Fibroblast of lung (primary cell): ENCODE measurements at regions not wholly inside any gene's neighbourhood (a gene's known extent, or its start where the extent isn't known, plus 50 kb on each side); places are given as distances from the start of the nearest gene placed in this dataset.

Experiments
- DNase-seq, 2 donors: peaks; one replicate each; pipeline versions ENCODE4 v3.0.0 to v3.0.0-alpha.2; 2010; ENCODE audit warnings: low read depth in 2 of 2
- H2AFZ ChIP-seq: 2 replicates; pipeline ENCODE4 v1.5.1; 2012; ENCODE audit warnings: low read length, control low read depth, inconsistent platforms
- H3K27ac ChIP-seq: 2 replicates; pipeline ENCODE4 v1.5.1; 2011; ENCODE audit warnings: low read length, control low read depth; ENCODE audit not compliant: insufficient read depth
- H3K27me3 ChIP-seq: 2 replicates; pipeline ENCODE4 v1.5.1; 2011; ENCODE audit warnings: mild to moderate bottlenecking, low read length; ENCODE audit not compliant: control insufficient read depth, insufficient read depth
- H3K36me3 ChIP-seq: 2 replicates; pipeline ENCODE4 v1.5.1; 2011; ENCODE audit warnings: low read length; ENCODE audit not compliant: control insufficient read depth, insufficient read depth
- H3K4me1 ChIP-seq: 2 replicates; pipeline ENCODE4 v1.5.1; 2011; ENCODE audit warnings: low read length; ENCODE audit not compliant: control insufficient read depth, insufficient read depth; ENCODE audit errors: extremely low read depth
- H3K4me2 ChIP-seq: 2 replicates; pipeline ENCODE4 v1.5.1; 2011; ENCODE audit warnings: low read length, control low read depth; ENCODE audit not compliant: insufficient read depth; ENCODE audit errors: extremely low read depth
- H3K4me3 ChIP-seq, 4 experiments: fragments of 200-600 bp in 1 of 4; sonication (generic) in 1 of 4; replicated peaks in 1 of 4; 2 replicates each; pipeline ENCODE4 v1.5.1; 2011 to 2016; ENCODE audit warnings: low read length in 4 of 4, low read depth in 3 of 4, mild to moderate bottlenecking in 3 of 4, control low read depth in 2 of 4, inconsistent platforms in 1 of 4, mixed read lengths in 1 of 4; ENCODE audit not compliant: insufficient read depth in 1 of 4; ENCODE audit errors: control extremely low read depth in 1 of 4
- H3K79me2 ChIP-seq: 2 replicates; pipeline ENCODE4 v1.5.1; 2012; ENCODE audit warnings: mild to moderate bottlenecking, low read length, inconsistent platforms; ENCODE audit not compliant: control insufficient read depth, insufficient read depth
- H3K9ac ChIP-seq: 2 replicates; pipeline ENCODE4 v1.5.1; 2011; ENCODE audit warnings: mild to moderate bottlenecking, low read length, control low read depth; ENCODE audit not compliant: insufficient read depth
- H3K9me3 ChIP-seq: 2 replicates; pipeline ENCODE4 v1.5.1; 2012; ENCODE audit warnings: low read depth, low read length; ENCODE audit not compliant: control insufficient read depth, insufficient read depth
- H4K20me1 ChIP-seq: 2 replicates; pipeline ENCODE4 v1.5.1; 2011; ENCODE audit warnings: low read length; ENCODE audit not compliant: control insufficient read depth, insufficient read depth; ENCODE audit errors: extremely low read depth
- EZH2 ChIP-seq: IDR thresholded peaks from 2 replicates; pipeline ENCODE4 v1.5.1; 2012; ENCODE audit warnings: low read length, control low read depth, mild to moderate bottlenecking; ENCODE audit errors: missing control alignments
- TF ChIP-seq, protein P1 (sequence below), 2 donors: IDR thresholded peaks in 1 of 2; conservative IDR thresholded peaks in 1 of 2; 1 replicate in 1 of 2; 2 replicates in 1 of 2; pipeline ENCODE4 v1.5.1; 2011 to 2012; ENCODE audit warnings: low read length in 2 of 2, control low read depth in 1 of 2, inconsistent platforms in 1 of 2, low read depth in 1 of 2, mild to moderate bottlenecking in 1 of 2

DNA sequence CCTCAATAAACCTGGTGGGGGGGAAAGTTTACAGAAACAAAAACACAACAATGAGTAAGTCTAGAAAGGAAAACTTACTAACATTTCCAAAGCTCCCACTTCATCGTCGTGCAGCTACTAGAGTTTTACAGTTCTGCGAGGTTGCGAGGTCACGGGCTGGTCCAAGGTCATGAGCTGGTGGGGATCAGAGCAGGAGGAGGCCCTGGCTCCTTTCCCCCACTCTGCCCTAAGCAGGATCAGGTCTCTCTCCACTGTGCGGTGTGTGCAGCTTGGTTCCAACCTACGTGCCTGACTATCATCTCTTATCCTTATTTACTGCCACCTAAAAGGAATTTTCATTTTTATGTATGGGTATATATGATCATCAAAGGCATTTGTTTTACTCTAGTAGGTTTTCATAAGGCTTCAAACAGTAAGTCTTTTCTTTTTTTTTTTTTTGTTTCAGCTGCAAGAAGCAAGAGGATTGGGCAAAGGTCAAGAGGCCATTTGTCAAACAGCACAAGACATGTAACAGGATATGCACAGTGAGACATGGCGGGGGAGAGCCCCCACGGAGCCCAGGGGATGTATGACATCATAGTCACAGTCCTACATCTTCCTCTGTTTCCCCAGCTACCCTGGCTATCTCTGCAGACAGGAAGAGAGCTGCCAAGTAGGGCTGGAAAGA, 76.6 kb upstream of the POMP start:
- Histone ChIP-seq H2AFZ (no peak overlapping the region), H3K27me3 (no peaks in the 10 kb centered on the region), H3K9ac (no peak overlapping the region), H3K79me2 (no peaks in the 10 kb centered on the region), H3K4me1 (peaks cover 6% of the 10 kb centered on the region), H3K4me3 (no peak overlapping the region), H4K20me1 (no peaks in the 10 kb centered on the region), H3K9me3 (no peaks in the 10 kb centered on the region), H3K4me2 (no peak overlapping the region), H3K27ac (no peak overlapping the region), H3K36me3 (no peaks in the 10 kb centered on the region)
- TF ChIP-seq, protein P1, sequence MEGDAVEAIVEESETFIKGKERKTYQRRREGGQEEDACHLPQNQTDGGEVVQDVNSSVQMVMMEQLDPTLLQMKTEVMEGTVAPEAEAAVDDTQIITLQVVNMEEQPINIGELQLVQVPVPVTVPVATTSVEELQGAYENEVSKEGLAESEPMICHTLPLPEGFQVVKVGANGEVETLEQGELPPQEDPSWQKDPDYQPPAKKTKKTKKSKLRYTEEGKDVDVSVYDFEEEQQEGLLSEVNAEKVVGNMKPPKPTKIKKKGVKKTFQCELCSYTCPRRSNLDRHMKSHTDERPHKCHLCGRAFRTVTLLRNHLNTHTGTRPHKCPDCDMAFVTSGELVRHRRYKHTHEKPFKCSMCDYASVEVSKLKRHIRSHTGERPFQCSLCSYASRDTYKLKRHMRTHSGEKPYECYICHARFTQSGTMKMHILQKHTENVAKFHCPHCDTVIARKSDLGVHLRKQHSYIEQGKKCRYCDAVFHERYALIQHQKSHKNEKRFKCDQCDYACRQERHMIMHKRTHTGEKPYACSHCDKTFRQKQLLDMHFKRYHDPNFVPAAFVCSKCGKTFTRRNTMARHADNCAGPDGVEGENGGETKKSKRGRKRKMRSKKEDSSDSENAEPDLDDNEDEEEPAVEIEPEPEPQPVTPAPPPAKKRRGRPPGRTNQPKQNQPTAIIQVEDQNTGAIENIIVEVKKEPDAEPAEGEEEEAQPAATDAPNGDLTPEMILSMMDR (conservative IDR thresholded peaks at IDR 0.05 in 1 of 2, IDR thresholded peaks at IDR 0.05 in 1 of 2; ENCODE audit: low read depth in 1 of 2, low read length in 2 of 2) = no peak
- TF ChIP-seq EZH2 = no peak
- DNase-seq = peak in 1 of 2 donors; percentile 32

GRCh38 chr13:28581451-28581850, 77.5 kb upstream of the POMP start:
- H3K27me3 ChIP-seq = no peaks in the 10 kb centered on the region
- no peaks in the 10 kb centered on the region for H3K79me2 ChIP-seq
- H3K4me2 ChIP-seq = no peak overlapping the region
- H2AFZ ChIP-seq = no peak overlapping the region
- DNase-seq = peak in 1 of 2 donors; percentile 7
- TF ChIP-seq EZH2 = no peak
- TF ChIP-seq, protein P1 (conservative IDR thresholded peaks at IDR 0.05 in 1 of 2, IDR thresholded peaks at IDR 0.05 in 1 of 2; ENCODE audit: low read depth in 1 of 2, low read length in 2 of 2) = no peak
- H4K20me1 ChIP-seq = no peaks in the 10 kb centered on the region
- peaks cover 6% of the 10 kb centered on the region for H3K4me1 ChIP-seq
- H3K9me3 ChIP-seq = no peaks in the 10 kb centered on the region
- no peak overlapping the region for H3K4me3 ChIP-seq
- no peak overlapping the region for H3K9ac ChIP-seq
- no peaks in the 10 kb centered on the region for H3K36me3 ChIP-seq
- no peak overlapping the region for H3K27ac ChIP-seq

DNA sequence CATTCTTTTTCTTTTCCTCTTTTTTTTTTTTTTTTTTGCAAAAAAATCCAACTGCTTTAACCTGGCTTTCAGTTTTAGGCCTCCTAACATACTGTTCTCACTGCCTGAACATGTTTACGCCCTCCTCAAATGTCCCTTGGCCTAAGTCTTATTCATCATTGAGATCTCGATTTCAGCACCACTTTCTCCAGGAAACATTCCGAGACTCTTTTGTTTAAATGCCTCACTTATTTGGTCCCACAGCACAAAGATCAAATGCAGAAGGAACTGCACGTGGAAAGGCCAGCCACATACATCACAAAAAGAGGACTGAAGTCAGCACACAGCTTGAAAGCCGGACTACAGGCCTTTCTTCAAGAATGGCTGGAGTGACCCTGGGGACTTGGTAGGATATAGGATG, 79.2 kb upstream of the POMP start:
- Histone ChIP-seq H3K4me3 (no peak overlapping the region), H4K20me1 (no peaks in the 10 kb centered on the region), H3K9me3 (no peaks in the 10 kb centered on the region), H3K27ac (no peak overlapping the region), H3K36me3 (no peaks in the 10 kb centered on the region), H3K4me2 (no peak overlapping the region), H3K4me1 (peaks cover 2% of the 10 kb centered on the region), H3K27me3 (no peaks in the 10 kb centered on the region), H3K79me2 (no peaks in the 10 kb centered on the region), H2AFZ (no peak overlapping the region), H3K9ac (no peak overlapping the region)
- TF ChIP-seq EZH2 = no peak
- TF ChIP-seq, protein P1 (conservative IDR thresholded peaks at IDR 0.05 in 1 of 2, IDR thresholded peaks at IDR 0.05 in 1 of 2; ENCODE audit: low read depth in 1 of 2, low read length in 2 of 2) = no peak
- DNase-seq = no peak
